ENCODE measurements at regions not wholly inside any gene's neighbourhood (a gene's known extent, or its start where the extent isn't known, plus 50 kb on each side); places are given as distances from the start of the nearest gene placed in this dataset.

DNA sequence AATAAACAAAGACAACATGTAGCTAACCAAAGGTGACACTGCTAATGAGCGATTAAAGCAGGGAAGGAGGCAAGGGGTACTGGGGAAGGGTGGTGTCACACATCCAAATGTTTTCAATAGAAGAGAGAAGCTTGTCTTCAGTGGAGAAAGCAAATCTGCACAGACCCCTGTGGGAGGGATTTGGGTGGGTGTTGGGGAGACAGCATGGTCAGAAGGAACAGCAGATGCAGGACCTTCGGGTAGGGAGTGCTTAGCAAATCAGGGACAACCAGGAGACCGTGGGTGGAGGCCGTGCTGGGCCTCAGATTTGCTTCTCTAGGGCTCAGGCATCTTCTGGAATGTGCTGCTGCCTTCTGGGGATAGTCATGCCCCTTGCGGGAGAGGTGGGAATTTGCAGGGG lies 185.3 kb upstream of the RAB6C start:
- no peak for DNase-seq (ENCODE audit: low spot score)

DNA sequence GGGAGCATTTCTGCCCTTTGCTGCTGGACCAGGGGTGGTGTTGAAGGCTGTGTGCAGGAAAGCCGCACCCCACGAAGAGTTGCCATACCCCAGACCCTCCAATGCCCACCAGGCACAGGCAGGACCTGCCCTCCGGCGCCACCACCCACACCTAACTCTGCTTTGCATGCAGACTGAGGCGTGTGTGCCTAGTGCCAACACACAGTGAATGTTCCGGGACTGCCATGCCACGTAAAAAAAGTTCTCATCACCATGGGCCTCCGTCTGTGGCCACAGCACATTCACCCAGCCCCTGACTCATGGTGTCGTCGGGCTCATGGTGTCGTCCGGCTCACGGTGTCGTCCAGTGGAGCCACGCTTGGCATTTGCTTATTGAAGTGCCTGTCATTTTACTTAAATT lies 184.9 kb upstream of the RAB6C start:
- no peak for DNase-seq (ENCODE audit: low spot score)

DNA sequence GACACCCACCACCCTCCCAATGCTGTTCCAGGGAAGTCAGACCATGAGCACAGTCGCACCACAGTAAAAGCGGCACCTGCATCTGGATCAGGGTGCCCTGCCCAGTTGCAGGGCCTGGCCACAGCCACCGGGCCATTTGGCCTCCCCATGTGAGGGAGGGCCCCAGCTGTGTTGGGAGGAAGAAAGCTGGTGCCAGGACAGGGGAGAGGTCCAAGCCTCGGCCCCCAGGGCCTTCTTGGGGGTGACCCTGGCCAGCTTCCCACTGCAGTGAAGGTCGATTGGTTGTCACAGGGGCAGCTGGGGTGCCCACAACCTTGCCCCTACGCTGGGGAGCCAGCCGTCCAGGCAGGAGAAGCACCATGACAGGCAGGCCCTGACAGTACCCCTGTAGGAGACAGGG lies 183.2 kb upstream of the RAB6C start:
- no peak for DNase-seq (ENCODE audit: low spot score)

DNA sequence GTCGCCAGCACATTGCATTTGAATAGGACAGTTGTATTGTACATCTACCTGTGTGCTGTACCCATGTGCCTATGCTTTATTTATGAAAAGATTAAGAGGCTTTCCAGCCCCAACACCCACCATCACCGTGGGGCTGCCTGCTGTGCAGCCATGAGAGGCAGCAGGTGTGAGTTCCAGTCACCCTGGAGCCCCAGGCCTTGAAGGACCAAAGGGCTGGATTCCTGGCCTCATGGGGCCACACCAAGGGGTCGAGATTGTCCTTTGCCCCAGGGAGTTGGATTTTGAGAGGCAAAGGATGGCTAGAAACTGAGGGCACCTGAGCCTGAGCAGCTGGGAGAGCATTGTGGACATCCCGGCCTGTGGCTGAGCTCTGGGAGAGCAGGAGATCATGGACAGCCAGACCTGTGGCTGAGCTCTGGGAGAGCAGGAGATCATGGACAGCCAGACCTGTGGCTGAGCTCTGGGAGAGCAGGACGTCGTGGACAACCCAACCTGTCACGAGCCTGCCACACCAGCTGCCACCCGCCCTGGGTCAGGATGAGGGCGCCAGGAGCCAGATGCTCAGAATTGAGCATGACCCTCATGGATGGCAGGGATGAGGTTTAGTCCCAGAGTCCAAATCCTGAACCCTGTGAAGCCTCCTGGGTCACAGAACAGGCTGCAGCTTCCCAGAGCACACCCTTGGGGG lies 182.5 kb upstream of the RAB6C start:
- no peak for DNase-seq (ENCODE audit: low spot score)

DNA sequence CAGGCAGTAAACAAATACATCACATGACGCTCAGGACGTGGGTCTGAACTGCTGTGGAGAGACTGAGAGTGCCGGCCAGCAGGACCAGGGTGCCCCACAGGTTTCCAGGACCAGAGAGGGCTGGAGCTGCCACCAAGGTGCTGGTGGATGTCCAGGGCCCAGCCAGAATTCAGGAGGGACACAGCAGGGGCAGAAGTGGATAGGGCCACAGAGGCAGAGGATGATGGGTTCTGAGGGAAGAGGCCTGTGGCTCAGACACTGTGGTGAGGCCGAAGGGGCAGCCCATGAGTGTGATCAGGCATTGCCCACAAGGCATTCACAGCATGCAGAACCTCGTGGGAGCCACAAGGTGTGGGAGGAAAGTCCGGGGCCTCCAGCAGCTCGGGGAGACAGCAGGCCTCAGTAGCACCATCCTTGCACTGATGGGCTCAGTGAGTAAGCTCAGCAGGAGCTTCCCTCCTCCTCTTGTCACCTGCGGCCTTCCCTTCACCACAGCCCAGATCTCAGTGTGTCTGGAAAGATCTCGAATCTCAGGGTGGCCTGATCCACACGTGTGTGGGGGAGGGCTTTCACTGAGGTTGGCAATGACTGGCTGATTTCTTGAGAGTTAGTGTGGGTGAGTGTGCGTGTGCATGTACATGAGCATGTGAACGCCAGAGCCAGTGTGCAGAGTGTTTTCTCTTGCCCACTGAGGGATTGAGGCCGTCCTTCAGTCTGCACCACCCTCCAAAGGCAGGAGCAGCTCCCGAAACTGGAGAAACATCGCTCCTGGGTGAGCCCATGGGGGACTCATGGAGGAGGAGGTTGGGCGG lies 181.8 kb upstream of the RAB6C start:
- no peak for DNase-seq (ENCODE audit: low spot score)

DNA sequence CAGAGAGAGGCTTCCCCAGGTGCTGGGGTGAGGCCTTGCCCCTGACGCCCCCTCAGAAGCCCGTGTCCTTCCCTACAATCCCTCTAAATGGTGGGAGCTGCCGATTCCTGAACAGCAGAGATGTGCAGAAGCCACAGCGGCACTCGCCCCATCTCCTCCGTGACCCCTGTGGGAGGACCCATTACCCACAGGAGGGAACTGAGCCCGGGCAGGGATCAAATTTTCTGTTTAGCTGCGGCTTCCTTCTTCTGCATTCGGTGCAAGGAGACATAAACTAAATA lies 181.2 kb upstream of the RAB6C start:
- no peak for DNase-seq (ENCODE audit: low spot score)

DNA sequence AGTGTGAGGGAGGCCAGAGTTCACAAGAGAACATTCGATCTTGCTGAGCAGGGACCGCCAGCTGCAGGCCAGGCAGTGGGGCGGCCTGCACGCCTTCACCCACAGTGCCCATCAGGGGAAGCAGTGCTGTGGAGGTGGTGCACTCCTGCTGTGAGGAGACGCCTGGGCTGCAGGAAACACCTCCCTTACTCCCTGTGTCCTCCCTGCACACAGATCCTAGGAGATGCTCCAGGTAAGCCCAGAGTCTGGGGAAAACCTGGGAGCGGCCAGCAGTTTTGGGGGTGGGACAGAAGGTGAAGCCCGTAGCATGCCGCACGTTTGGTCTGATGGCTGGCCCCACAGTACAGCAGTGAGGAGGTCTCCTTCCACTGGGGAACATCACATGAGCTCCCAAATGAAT lies 180.8 kb upstream of the RAB6C start:
- no peak for DNase-seq (ENCODE audit: low spot score)

DNA sequence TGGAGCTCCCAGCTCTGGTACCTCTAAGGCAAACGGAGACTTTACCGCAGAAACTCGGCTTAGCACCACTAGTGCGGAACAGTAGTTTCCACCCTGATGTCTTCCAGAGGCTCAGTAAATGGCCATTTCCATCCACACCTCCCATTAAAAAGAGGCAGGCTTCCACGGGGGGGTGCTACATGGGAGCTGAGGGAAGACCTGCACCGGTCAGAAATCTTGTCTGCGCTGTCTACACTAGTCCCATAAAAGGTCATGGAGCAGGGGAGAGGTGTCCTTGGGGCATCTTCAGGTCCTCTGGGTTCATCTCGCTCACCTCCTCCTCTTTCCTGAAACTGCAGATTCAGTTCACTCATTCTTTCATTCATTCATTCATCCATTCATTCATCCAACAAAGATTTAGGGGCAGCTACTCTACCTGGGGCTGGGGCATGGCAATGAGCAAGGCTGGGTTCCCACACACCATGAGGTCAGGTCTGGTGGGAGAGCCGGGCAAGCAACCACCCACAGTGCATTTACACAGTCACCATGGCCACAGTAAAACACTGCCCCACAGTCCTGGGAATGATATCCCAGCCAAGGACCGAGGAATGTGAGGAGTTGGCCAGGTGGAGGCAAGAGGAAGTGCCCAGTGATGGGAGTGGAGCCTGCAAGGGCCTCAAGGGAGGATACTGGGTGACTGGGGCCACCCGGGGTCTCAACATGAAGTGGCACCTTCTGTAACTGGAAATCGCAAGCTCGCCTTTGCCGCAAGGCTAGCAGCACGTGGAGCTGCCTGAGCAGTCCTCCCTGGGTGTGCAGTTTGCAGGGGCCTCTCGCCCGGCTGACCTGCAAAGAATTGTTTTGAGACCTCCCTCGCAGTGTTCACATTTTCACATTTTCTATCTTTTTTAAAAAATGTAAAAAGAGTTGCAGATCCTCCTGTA lies 180.2 kb upstream of the RAB6C start:
- peak; percentile 21 for DNase-seq (ENCODE audit: low spot score)

DNA sequence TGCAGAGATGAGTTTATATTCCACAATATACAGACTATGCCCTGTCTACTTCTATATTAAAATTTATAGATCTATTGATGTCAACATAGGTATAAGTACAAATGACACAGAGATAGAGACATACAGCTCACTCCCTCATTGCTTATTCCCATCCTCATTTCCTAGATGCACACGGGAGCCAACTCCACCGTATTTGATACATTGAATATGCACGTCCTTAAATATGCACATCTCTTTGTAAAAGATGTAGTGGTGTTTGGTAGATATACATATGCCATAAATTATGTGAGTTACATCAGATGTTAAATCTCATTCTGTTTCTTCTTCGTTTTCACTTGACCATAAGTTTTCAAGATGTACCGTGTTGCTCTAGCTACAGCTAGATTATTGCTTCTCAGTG lies 179.2 kb upstream of the RAB6C start:
- no peak for DNase-seq (ENCODE audit: low spot score)

DNA sequence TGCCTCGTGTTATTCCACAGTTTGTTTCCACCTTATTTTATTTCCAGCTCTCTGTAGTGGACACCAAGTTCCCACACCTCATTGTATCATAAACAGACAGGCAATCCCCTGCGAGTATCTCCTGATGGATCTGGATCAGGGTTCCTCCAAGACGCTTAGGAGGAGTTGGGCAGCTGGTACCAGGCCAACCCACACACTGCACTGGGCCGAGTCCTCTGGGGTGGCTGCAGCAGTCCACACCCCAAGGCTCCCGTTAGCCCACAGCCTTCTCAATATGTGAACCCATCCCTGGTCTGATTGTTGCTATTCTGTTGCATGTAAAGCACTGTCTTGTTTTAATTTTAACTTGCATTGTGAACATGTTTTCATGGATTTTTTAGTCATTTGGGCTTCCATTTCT lies 178.8 kb upstream of the RAB6C start:
- DNase-seq (ENCODE audit: low spot score) = no peak

DNA sequence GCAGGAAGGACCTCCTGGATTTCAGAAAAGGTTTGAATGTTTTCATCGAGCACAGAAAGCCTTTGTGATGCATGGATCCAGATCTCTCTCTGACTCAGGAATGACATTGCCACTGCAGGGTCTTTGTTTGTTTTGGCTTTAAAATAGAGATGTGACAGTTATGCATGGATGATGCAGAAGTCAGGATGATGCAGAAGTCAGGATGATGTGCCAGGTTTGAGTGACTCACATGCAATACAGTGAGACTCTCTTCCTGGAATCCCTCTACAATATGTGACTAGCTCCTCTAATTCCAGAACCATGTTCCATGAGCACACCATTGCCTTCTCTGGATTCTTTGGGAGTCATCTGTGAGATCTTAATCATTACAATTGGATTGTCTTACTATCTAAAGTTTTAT lies 177.9 kb upstream of the RAB6C start:
- DNase-seq (ENCODE audit: low spot score) = peak; percentile 93

DNA sequence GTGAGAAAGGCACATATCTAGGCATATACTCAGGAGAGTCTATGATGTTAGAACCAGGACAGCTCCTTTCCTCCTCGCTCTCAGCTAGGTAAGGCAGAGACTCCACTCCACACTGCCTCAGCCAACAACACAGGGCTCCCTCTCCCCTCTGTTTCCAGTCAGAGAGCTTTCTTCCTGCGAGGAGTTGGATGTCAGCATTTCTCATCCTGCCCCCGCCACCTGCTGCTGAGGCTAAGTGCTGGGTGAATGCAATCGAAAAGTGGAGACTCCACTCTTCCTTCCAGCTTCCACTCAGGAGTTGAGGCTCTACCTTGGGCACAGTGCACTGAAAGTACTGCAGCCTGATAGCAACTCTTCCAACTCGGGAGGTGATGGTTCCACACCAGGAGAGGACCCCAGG lies 177.2 kb upstream of the RAB6C start:
- no peak for DNase-seq (ENCODE audit: low spot score)

DNA sequence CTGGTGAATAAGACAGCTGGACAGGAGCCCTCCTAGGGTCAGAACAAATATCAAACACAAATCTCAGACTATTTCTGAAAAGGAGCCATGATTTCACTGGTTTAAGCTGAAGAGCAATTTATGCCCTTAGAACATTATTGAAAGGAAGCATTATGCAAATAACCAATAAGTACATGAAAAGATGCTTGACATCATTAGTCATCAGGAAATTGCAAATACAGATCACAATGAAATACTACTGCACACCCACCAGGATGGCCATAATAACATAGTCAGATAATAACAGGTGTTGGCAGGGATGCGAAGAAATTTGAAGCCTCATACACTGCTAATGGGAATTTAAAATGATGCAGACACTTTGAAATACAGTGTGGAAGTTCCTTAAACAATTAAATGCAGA lies 176.4 kb upstream of the RAB6C start:
- peak; percentile 29 for DNase-seq (ENCODE audit: low spot score)

DNA sequence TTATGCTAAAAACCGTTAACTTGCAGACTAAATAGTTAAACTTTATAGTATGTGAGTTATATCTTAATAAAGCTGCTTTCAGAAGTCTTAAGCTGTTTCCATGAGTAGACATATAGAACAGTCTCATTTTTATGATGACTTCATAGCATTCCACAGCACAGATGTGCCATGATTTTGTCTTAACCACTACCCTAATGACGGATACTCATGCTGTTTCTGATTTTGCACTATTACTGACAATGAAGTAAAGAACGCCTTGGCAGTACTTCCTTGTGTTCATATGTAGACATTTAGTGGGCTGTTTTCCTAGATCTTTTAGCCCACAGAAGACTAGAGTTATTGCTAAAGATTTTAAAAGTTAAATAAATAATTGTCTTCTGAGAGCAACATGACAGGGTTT lies 175.6 kb upstream of the RAB6C start:
- DNase-seq (ENCODE audit: low spot score) = no peak

DNA sequence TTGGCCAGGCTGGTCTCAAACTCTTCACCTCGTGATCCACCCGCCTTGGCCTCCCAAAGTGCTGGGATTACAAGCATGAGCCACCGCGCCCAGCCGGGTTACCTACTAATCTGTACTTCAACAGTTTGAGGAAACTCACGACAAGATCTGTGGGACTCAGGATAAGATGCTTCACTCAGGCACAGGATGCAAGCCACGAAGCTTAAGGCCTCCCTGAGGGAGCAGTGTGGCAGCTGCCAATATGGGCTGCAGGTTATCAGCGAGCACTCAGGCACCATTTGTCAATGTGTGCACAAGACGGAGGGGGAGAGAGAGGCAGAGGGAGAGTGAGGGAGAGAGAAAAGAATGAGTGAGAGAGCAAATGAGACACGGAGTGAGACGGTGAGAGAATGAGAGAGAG lies 173.6 kb upstream of the RAB6C start:
- DNase-seq (ENCODE audit: low spot score) = no peak

DNA sequence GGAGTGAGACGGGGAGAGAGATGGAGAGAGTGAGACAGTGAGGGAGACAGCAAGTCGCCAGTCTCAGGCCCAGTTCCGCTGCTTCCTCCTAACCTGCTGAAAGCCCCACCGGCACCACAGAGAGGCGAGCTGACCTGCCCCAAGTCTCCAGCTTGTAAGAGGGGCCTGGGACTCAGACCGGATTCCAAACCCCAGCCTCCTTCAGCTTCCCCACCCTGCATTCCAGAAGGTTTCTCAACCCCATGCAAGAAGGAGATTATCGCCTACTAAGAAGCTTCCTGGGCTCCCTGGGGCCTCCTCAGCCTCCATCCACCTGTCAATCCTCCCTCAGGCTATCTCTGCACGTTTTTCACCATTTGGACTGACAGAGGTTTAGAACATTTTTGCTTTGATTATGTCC lies 173.1 kb upstream of the RAB6C start:
- DNase-seq (ENCODE audit: low spot score) = no peak

DNA sequence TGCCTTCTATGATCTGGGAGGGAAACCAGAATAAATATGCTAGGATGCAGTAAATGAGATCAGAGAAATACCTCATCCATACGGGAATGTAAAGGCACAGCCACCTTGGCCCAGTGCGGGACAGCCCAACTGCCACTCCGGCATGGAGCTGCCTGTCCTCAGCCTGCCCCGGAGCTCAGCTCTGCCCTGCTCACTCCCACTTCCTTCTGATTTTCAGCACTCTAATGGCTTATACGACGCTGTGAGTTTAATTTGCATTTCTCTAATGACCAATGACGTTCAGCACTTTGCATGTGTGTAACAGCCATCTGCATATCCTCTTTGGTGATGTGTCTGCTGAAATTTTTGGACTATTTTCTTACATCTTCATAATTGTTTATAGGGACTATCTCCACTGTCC lies 172.5 kb upstream of the RAB6C start:
- no peak for DNase-seq (ENCODE audit: low spot score)

DNA sequence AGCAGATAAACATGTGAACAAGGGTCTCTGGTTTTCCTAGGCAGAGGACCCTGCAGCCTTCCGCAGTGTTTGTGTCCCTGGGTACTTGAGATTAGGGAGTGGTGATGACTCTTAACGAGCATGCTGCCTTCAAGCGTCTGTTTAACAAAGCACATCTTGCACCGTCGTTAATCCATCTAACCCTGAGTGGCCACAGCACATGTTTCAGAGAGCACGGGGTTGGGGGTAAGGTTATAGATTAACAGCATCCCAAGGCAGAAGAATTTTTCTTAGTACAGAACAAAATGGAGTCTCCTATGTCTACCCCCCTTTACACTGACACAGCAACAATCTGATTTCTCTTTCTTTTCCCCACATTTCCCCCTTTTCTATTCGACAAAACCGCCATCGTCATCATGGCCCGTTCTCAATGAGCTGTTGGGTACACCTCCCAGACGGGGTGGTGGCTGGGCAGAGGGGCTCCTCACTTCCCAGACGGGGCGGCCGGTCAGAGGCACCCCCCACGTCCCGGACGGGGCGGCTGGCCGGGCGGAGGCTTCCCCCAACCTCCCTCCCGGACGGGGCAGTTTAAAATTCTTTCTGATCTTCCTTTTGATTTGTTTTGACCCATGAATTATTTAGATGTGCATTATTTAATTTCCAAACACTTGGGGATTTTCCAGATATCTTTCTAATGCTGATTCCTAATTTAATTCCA lies 171.7 kb upstream of the RAB6C start:
- DNase-seq (ENCODE audit: low spot score) = peak; percentile 20

DNA sequence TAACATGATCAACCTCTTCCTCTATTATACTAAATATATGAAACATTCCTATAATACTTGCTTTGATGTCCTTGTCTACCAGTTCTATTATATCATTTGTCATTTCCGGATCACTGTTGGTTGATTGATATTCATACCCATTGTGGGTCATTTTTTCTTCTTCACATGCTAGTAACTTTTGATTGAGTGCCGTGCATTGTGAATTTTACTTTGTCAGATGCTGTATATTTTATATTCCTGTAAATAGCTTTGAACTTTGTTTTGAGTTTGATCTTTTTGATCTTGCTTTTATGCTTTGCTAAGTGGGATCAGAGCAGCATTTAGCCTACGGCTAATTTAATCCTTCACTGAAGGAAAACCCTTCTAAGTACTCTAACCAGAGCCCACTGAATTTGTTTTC lies 168.9 kb upstream of the RAB6C start:
- DNase-seq (ENCODE audit: low spot score) = no peak

DNA sequence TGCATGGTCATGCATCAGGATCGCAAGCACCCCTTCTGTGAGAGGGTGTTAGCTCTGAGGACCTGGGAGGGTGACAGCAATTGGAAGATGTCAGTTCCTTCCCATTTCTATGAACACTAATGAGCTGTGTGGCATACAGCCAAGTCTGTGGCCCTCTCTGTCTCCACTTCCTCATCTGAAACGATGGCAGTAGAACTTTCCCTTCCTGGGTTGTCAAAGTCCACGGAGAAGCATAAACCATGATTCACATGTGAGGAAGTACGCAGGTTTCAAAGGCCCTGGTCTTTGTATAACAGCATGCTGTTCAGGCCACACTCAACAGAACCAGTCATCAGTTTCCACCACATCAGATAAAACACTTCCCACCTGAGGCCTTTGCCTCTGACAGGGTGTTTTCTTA lies 167.4 kb upstream of the RAB6C start:
- DNase-seq (ENCODE audit: low spot score) = peak; percentile 76

DNA sequence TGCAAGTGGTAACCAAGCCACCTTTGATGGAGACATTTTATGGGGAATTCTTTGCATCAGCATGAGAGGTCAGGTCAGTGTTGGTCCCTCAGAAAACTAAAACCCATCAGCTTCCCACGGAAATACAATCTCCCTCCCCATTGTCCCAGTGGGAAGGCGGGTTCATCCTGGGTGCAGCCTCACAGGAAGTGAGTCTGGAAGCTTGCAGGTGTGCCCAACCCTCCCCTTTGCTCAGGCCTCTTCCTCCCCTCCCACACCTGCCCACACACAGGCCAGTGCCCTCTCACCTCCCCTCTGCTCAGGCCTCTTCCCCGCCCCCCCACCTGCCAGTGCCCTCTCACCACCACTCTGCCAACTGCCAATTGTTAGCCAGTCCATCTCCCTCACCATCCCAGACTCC lies 166.8 kb upstream of the RAB6C start:
- no peak for DNase-seq (ENCODE audit: low spot score)

DNA sequence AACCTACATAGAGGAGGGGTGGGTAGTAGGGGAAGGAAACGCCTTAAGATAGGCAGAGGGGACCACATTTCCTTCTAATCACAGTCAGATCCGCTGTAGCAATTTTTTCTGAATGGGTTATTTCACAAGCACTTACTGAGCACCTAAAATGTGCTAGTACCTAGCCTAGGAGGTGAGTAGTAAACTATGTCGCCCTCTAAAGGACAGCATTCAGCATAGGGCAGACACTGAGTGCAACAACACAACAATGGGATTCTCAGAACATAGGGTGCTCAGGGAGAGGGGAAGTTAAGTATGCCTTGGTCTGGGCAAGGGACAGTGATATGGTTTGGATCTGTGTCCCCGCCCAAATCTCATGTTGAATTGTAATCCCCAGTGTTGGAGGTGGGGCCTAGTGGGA lies 166.1 kb upstream of the RAB6C start:
- DNase-seq (ENCODE audit: low spot score) = peak; percentile 6
